ENCODE measurements at regions not wholly inside any gene's neighbourhood (a gene's known extent, or its start where the extent isn't known, plus 50 kb on each side); places are given as distances from the start of the nearest gene placed in this dataset.
A peak's percentile ranks its signal among the peaks of the same experiment; 100 is the strongest.

DNA sequence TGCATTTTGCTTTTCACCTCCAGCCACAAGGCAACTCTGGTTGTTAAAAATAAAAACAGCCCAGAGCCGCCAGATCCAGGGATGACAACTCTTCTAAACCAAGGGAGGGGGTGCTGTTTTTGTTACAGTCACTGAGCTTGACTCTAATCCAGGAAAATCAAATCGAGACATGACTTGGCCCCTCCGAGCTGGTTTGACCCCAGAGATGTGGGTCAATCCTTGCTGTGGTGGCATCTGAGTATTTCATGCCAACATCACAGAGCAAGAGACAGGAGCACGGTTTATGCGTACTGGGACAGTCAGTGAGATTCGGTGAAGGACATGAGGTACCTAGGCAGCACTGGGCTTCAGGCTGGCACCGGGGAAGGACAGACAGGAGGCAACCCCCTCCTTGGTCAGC, 88.8 kb upstream of the ZMIZ1 start:
- DNase-seq, result no peak

DNA sequence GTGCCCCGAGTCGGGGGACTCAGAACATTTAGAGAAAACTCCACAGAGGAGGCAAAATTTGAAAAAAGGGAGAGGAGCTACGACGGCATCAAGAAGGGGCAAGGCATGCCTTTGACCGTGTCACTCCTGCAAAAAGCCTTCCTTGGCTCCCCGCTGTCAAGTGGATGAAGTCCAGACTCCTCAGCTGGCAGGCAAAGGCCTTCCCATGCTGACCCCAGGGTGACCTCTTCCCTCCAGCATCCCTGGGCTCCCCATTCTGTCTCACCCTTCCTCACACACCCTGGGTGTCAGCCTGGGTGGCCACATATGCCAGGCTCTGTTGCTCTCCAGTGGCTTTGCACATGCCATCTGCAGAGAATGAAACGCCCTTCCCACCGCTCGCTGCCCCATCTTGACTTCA, 88.4 kb upstream of the ZMIZ1 start:
- no peak for DNase-seq

DNA sequence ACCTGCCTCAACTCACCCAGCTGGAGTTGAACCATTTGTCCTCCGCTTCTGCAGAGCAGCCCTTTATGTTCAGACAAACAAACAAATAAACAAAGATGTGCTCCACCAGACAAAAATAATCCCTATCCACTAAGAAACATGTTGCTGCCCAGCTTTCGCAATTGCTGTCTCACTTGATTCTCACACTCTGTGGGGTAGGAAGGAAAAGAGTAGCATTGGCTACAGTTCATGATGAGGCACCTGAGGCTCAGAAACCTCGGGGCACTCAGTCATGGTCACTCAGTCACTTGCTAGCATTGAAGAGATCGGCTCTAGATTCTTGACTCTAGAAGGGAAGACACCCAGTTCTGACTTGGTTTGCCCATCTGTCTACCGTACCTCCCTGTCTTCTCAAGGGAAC, 88.0 kb upstream of the ZMIZ1 start:
- DNase-seq, result no peak

DNA sequence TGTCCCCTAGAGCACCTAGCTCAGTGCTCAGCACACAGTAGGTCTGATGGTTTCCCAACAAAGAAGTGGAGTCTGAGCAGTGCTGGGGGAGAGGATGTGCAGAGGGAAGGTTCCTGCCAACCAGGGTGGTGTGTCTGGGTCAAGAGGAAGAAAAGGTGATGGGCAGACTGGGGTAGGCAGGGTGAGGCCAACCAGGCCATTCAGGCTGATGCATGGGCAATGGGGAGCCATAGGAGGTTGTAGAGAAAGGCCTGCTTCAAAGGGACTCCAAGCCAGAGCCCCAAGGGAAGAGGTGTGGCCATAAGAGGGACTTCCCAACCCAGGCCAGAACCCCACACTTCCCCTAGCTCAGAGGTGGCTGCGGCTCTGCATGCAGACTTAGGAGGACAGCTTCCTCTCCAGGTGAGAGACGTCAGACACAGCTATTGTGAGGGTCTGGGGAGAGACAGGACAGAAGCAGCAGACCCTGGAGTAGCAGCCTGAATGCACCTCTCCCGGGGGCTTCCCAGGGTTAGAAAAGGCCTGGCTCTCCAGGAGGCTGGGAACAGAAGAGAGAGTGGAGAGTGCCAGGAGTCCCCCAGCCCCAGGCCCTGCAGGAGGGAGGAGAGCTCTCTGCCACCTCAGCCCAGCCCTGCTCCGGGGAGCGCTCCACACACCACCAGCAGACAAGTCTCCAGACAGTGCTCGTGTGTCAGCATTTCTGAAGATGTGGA, 87.4 kb upstream of the ZMIZ1 start:
- peak; percentile 68 for DNase-seq

DNA sequence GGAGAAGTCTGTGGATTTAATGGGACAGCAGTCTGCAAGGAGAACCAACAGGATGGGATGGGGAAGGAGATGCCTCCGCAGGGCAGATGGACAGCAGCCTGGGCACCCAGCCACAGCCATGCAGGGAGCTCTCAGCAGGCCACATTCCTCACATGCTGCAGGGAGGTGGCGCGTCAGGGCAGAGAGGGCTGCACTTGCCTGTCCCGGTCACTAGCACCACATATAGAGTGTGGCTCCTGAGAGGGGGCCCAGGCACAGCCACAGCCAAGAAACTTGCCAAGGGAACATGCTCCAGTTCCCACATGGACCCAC, 86.8 kb upstream of the ZMIZ1 start:
- DNase-seq, result no peak

DNA sequence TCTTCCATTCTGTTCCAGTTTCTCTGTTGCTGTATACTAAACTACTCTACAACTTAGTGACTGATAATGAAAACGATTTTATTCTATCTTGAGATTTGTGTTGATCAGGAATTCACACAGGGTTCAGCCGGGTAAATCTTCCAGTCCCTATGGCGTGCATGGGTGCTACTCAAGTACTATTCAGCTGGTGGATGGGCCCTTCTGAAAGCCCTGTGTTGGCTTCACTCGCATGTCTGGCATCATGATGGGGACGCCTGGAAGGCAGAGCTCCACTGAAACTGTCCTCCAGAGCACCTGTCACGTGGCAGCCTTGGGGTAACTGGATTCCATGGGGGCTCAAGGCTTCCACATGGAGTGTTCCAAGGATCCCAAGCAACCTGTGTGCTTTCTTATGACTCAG, 86.0 kb upstream of the ZMIZ1 start:
- DNase-seq, result no peak

DNA sequence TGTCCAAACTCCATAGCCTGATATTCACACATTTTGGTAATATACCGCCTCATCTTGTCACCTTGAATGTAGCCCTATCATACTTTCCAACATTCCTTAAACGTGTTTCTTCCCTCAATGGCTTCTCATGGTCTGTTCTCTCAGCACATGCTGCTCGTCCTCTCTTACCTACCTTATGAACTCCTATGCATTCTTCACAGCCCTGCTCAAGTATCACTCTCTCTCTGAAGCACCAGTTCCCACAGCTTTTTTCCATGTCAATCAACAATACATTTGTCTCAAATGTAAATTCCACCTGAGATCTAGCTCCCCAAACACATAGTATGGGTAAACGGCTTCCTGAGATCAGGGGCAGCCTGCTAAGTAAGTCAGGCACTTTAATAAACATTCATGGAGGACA, 85.2 kb upstream of the ZMIZ1 start:
- DNase-seq, result no peak

DNA sequence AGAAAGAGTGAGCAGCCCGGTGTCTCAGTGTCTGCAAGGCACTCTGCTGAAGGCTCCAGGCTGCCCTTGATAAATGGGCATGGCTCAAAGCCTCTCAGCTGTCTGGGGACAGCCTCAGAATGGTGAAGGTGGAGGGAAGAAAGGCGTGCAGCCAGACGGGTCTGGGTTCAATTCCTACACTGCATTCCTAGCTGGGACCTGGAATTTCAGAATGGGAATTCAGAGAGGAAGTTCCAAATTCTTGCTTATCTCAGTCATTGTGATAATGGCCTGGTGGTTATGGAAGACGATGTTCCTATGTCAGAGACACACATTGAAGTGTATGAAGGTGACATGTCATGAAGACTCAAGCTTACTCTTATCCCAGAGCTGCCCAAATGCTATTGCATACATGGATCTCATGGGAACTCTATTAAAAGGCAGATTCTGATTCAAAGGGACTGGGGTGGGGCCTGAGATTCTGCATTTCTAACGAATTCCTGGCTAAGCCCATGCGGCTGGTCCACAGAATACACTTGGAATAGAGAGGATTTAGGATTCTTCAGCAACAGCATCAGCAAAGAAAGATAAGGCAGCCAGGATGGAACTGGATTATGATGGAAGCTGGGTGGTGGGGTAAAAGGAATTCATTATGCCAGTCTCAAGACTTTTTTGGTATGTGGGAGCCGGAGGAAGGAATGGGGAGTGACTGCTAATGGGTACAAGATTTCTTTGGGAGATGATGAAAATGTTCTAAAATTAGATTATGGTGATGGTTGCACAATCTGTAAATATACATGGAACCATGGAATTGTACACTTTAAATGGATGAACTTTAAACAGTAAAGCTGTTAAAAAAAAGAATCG, 82.6 kb upstream of the ZMIZ1 start:
- no peak for DNase-seq

DNA sequence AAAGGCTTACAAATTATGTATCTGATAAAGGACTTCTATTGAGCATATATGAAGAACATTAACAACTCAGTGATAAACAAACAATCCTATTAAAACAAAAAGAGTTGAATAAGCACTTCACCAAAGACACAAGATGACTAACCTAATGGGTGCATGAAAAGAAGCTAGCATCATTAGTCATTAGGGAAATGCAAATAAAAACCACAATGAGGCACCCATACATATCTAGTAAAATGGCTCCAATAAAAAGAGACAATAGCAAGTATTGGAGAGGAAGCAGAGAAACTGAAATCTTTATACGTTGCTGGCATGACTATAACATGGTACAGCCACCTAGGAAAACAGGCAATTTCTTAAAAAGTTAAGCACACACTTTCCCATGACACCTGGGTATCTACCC, 77.6 kb upstream of the ZMIZ1 start:
- no peak for DNase-seq

DNA sequence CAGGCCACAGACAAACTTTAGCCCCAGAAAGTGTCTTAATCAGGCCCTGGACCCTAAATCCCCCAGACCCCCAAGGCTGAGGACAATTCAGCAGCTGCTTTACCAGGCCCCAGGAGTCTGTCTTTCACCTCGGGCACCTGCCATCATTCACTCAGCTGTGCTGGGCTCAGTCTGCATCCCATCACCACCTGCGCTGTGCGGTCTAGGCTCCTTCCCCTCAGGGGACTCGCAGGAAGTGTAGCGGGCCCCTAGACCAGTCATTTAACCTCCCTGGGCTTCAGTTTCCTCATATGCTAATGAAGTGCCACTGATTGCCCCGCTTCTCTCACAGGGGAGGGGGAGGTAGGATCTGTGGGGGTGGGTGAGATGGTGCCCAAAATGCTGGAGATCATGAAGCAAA, 76.4 kb upstream of the ZMIZ1 start:
- DNase-seq, result no peak

DNA sequence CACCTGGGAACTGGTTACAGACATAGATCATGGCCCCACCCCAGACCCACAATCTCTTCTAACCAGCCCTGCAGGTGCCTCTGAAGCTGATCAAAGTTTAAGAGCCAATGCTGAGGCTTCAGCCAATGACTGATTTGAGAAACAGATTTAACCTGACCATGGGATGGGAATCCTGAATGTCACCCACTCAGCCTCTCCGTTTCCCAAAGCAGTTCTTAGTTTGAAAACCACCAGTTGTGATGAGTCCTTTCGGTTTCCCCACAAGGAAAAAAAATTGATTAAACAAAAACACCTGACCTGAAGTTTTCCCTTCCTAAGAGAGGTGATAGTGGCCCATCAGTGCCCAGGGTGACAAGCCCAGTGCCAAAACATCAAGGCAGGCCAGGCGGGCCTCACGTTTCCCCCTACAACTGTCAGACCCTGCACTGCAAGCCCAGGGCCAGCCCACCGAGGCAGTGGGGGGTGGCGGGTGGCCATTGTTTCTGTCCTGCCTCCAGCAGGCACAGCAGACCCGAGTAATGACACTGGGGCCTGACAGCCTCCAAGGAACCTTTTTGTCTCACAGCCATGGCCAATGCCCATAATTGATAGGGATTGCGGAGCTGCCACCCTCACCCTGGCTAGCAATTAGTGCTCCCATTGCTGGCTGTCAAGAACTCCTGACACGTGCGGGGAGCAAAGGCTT, 75.4 kb upstream of the ZMIZ1 start:
- no peak for DNase-seq

DNA sequence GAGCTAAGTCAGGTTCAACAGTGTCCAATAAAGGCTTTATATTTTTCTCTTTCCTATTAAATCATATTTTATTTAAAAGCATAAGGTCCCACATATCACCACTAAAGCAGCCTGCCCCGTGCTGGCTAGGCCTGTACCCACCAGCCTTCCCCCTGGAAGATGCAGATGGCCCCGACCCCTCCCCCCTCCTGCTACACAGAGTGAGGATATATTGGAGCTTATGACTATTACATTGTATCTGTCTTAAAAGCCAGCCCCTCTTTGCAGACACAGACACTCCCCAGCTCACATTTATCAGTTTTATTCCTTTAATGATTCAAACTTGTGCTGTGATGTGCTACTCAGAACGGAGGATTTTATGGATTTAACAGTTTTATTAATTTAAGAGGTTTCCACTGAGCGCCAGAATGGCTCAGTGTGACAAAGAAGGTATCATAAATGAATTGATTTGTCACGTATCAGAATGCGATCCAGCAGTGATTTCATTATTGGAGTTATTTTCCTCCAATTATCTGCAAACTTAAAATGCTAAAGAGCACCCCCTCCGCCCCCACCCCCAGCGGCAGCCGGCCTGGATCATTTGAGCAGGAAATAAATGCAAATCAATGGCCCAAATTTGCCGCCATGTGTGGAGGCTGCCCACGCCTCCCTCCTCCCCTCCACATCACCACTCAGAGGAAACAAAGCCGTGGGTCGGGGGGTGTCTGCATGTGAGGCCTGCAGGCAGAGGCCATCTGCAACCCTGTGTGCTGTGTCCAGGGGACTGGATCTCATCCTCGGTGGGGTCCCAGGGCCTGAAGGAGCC, 72.6 kb upstream of the ZMIZ1 start:
- no peak for DNase-seq

DNA sequence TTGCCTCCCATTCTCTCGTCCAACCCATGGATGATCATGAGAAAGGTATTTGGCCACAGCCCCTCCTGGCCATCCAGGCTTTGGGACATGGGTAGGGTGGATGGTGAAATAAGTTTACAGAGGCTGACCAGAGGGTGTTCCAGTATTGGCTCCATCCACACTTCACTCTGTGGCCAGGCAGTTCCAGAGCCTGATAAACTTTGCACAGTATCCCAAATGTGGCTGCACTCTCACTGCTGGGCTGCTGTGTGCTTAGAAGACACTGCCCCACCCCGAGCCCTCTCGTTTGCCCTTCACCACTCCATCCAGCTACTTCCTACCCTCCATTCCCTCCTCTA, 72.0 kb upstream of the ZMIZ1 start:
- no peak for DNase-seq

DNA sequence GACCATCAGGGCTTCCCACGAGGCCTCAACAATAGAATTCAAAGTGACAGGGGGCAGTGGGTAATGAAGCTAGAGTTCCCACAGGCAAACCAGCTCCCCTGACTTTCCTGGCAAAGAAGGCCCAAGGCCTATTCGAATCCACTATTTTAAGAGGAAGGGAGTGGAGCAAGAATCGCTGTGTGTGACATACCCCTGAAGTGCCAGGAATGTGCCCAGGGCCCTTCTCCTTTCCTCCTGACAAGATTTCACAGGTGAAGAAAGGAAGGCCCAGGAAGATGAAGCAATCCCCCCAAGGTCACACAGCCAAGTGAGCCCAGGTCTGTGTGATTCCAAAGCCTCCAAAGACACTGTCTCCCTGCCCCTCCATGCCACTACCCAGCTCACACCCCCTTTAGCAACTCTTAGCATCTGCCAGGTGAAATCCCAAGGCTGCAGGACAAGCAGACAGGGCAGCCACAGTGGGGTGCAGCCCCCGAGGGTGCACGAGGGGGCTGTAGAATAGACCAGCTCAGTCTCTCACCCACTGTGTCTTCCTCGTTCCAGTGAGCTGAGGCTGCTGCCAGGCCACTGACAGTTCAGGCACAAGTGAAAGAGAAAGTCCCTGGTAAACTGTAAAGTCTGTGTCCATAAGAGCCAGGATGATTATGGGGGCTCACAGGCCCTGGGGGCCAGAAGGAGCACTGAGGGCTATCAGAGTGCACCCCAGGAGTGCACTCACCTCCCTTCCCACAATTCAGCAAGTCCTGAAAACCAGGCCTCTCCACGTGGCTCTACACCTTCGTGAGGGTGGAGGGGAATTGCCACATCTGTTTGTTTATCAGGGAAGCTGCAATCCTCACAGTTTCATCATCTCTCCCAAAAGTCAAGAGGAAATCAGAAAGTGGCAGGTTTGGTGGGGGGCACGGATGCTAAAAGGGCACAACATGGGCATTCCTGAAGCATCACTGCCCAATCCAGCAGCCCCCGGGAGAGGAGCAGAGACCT, 70.8 kb upstream of the ZMIZ1 start:
- DNase-seq, result no peak

DNA sequence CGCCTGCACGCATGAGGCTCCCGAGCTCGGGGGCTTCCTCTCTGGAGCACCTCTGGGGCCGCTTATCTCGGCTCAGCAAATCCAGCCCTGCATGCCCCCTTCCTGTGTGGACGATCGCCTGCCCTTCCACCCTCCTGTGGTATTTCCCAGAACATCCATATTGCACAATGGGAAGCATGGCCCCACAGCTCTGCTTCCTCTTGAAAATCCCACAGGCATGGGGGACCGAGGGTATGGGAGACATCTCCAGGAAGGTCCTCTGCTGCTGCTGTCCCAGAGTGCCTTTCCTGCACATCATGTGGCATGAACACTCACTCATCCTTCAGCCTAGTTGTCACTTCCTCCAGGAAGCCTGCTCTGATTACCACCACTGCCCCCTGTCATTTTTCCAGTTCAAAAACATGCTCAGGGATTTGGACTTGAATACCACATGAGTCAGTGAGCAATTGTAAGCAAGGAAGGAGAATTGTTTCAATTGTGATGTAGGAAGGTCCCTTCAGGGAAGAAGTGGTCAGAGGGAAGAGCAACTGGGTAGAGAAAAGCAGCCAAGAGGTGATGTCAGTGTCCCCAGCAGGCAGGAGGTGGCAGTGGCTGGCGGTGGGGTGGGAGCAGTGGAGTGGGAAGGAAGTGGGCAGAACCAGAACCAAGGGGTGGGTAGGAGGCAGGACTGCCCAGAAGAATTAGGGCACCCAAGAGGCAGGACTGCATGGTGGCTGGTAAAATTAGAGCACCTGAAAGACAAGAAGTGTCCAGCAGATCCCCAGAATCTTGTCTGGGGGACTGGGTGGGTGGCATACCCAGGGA, 67.5 kb upstream of the ZMIZ1 start:
- DNase-seq, result no peak

DNA sequence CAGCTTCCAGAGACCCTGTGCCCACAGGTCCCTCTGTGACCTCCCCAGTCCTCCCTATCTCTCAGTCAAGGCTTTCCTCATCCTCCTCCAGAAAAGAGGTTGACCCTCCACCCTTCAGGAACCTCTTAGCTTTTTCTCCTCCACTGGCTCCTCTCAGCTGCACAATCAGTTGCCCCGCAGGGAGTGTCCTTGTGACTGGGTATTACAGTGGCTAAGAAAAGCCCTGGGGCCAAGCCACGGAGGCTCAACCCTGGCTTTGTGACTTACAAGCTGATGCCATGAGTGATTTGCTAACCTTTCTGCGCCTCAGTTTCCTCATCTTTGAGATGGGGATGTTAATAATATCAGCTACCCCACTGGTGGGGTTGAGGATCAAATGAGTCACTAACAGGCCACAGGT, 66.4 kb upstream of the ZMIZ1 start:
- no peak for DNase-seq

DNA sequence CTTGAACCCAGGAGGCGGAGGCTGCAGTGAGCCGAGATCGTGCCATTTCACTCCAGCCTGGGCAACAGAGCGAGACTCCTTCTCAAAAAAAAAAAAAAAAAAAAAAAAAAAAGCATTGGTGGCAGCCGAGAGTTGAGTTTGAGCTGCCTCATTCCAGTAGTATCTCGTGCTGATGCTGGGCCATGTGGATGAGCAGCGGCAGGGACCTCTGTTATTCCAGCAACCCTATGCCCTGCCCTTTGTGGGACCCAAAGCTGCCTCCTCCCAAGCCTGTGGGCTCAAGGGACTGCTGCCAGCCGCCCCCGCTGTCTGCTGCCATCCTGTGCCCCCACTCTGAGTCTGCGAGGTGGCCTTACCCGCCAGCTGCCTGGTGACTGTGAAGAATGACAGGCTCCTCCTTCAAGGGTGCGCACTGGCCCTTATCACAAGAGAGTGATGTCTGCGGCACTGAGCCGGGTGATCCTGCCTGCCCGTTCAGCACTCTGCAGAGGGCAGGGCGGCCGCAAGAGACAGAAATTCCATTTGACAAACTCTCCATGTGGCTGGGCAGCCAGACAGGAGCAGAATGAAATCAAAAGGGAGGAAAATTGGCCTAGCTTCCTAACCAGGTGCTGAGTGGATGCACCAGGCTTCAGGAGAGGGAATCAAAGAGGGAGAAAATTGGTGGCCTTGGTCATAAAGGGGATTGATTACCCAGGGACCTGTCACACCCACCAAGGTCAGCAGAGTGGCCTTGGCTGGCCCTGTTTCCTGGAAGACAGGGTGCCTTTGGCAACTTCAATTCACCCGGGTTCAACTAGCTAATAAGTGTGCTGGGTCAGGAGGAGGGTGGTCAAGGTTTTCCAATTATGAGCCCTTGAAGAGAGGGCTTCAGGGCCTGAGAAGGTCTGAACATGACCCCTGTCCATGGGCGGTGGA, 65.3 kb upstream of the ZMIZ1 start:
- no peak for DNase-seq

DNA sequence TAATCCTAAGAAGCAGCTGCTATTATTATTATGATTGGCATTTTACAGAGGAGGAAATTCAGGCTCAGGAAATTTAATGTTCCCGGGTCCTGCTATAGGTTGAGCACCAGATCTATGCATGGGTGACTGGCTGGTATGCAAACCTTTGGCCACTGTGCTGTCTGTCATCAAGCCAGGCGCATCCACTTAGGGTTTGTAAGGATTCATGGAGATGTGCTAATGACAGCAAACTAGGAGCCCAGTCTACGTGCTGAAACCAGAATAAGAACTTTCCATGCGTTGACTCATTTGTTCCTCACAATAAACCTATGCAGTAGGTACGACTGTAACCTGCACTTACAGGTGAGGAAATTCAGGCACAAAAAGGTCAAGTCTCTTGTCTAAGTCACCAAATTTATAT, 64.5 kb upstream of the ZMIZ1 start:
- no peak for DNase-seq

DNA sequence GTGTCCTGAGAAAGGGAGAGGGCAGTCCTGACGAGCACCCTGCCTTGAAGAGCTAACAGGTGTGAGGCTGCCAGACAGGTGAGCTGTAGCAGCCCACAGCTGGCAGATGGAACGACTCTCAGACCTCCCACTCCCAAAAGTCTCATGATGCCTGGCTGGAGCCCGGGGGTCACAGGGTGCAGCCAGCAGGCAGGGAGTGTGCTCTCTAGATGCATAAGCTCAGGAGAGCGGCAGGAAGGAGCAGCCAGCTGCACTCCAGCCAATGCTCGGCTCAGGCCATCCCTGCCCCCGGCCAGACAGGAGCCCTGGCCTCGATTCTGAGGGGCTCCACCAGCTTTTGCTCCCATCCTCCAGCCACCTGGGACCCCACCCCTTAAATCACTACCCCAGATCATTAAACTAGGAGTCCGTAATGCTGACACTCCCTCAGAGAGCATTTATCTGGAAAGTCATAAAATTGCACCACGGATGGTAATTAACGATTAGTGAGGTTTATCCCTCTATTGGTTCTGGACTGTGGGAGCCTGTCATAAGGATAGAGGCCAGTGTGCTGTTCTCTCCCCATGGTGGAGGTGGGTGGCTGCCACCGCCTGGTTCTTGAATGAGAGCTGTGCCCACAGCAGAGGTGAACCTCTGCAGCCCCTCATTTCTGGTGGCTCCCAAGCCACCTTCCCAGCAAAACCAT, 63.5 kb upstream of the ZMIZ1 start:
- DNase-seq, result no peak

DNA sequence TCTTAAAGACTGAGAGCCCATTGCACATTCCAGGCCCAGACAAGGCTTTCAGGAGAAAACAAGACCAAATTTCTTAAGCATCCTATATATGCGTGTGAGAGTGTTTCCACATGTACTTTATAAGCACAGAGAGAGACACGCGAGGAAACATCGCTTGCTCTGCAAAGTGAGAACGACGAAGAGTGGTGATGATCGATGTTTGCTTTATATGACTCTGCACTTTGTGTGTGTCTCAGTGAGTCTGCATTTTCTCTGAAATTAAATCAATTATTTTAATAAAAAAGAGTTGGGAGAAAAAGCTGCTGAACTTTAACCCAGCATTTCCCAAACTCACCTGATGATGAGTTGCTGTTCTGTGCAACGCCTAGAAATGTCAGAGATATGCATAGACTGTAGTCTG, 61.7 kb upstream of the ZMIZ1 start:
- DNase-seq, result no peak
